LNCAP (cell line): ENCODE measurements at regions not wholly inside any gene's neighbourhood (a gene's known extent, or its start where the extent isn't known, plus 50 kb on each side); places are given as distances from the start of the nearest gene placed in this dataset.

Experiments used
- CTCF ChIP-seq: fragments of 450-650 bp; IDR thresholded peaks from 2 replicates; pipeline ENCODE4 v1.5.1; 2017; ENCODE audit warnings: mild to moderate bottlenecking

GRCh38 chr20:55616367-55616766 is 389.0 kb downstream of the CBLN4 start:
- TF ChIP-seq CTCF, result no peak

DNA sequence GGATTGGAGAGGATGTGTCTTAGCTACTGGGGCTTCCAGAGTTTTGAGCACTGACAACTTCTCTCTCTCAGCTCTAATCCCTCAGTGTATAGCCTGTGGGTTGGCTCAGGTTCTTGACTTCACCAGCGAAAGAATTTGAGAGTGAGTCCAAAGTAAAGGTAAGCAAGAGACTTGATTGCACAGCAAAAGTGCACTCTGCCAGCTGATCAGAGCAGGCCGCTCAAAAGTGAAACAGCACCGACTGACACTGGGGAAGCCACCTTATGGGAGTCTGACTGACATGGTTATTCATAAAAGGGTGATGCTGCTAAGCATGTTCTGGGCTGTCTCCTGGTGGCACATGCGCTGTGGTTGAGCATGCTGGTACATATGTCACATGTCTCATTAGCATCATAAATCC is 389.5 kb downstream of the CBLN4 start:
- TF ChIP-seq CTCF, result no peak

DNA sequence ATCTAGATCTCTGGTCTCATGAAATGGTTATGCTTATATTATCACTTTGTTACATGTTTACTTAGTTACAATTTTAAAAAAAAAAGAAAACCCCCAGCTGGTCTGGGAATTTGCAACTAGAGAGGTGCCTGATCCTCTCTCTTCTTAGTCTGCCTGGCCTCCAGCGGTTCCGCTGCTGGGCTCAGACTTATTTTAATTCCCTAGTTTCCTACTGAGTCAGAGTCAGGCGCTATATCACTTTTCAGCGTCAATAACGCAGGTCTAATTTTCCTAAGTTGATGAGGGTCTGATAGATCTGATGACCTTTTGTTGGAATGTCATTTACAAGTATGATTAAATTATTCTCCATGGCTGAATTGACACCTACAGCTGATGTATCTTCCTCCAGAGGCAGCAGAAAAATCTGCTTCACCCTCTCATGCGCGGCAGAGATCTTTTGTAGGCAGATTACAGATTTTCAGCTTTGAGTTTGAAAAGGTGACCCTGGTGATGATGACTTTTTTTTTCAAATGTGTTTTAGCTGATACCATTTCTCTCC is 391.0 kb downstream of the CBLN4 start:
- TF ChIP-seq CTCF, result no peak

DNA sequence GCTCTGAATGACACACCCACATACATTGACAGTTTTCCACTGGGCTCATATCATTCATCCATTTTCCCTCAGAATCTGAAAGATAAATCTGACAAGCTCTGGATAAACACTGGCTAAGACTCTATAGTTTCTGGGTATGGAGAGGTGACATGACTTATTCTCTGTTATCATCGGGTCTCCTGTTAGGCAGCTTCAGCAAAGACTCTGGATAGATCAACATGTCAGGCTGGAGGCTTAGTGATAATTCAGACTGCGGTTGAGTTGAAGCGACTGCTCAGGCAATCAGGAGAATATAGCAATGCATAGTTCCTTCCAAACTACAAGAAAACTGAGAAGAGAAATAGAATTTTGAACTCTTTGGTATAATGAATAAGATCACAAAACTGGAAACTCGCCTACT is 394.6 kb downstream of the CBLN4 start:
- TF ChIP-seq CTCF, result no peak

GRCh38 chr20:55605594-55605993 is 399.7 kb downstream of the CBLN4 start:
- no peak for TF ChIP-seq CTCF

GRCh38 chr20:55597526-55597925 is 407.8 kb downstream of the CBLN4 start:
- no peak for TF ChIP-seq CTCF

GRCh38 chr20:55596431-55596830 is 408.9 kb downstream of the CBLN4 start:
- TF ChIP-seq CTCF, result no peak

GRCh38 chr20:55592866-55593265 is 412.5 kb downstream of the CBLN4 start:
- TF ChIP-seq CTCF, result no peak
